ENCODE measurements at regions not wholly inside any gene's neighbourhood (a gene's known extent, or its start where the extent isn't known, plus 50 kb on each side); places are given as distances from the start of the nearest gene placed in this dataset.

- RAD21 ChIA-PET (ENCODE audit: unreplicated experiment) = interaction anchor here (1.5 kb wide), 1 partner anchor 10 kb away, joined by 3 read pairs; no protein-coding TSS in a partner anchor
- Histone ChIP-seq H3K36me3 (ENCODE audit: control insufficient read depth in 2 of 2, insufficient read depth in 2 of 2, low read length in 1 of 2) (no peaks in the 10 kb centered on the region), H3K4me1 (ENCODE audit: control insufficient read depth, insufficient read depth, low read length) (no peaks in the 10 kb centered on the region), H3K27ac (ENCODE audit: control insufficient read depth, insufficient read depth) (no peak overlapping the region), H4K20me1 (ENCODE audit: control insufficient read depth, insufficient read depth) (no peaks in the 10 kb centered on the region), H3K9ac (ENCODE audit: control insufficient read depth, insufficient read depth, low read length) (no peak overlapping the region), H3K79me2 (ENCODE audit: control insufficient read depth, insufficient read depth, low read length) (no peaks in the 10 kb centered on the region), H2AFZ (ENCODE audit: control insufficient read depth, low read depth, low read length) (no peak overlapping the region), H3K27me3 (replicated peaks in 1 of 2; ENCODE audit: control insufficient read depth in 2 of 2, insufficient read depth in 2 of 2, low read length in 1 of 2) (no peaks in the 10 kb centered on the region), H3K9me3 (replicated peaks; ENCODE audit: control insufficient read depth, insufficient read depth, low read length) (no peaks in the 10 kb centered on the region; the same call in 2 of the 3 replicates), H3K4me3 (no peak overlapping the region), H3K4me2 (ENCODE audit: control insufficient read depth, insufficient read depth) (no peak overlapping the region)
- CTCF ChIA-PET = interaction anchor here (0.6 to 2.3 kb wide), 9 partner anchors 9 to 1050 kb away, joined by 3 to 8 read pairs (median 4); no protein-coding TSS in a partner anchor
- in situ Hi-C loops (cut with MboI) (no loop called here), intact Hi-C loops (cut with micrococcal nuclease; ENCODE audit: unreplicated experiment) (no loop called here)
- 81% methylated on average over 6 of the region's 6 CpGs for WGBS (ENCODE audit: insufficient coverage, insufficient replicate concordance, low lambda C conversion rate, missing lambda C conversion rate)
- TF ChIP-seq E2F8 (IDR thresholded peaks at IDR 0.05; ENCODE audit: low read depth, partially characterized antibody) (no peak), JUND (IDR thresholded peaks at IDR 0.05; ENCODE audit: low read depth, low read length) (no peak), CHD2 (IDR thresholded peaks at IDR 0.05; ENCODE audit: borderline replicate concordance, low read depth, low read length) (no peak), MYB (IDR thresholded peaks at IDR 0.05; ENCODE audit: borderline replicate concordance, low read depth, low read length) (no peak), NFYB (IDR thresholded peaks at IDR 0.05; ENCODE audit: insufficient read depth, low read depth, low read length) (no peak)
- DNase-seq (ENCODE audit: low read depth, low spot score) (no peak), ATAC-seq (no peak), FAIRE-seq (no peak)
- no TSS peak for BruUV-seq (replicated peaks)
- SMC1A ChIA-PET (ENCODE audit: uncharacterized antibody, unreplicated experiment) = interaction anchor here (0.9 to 1.8 kb wide), 8 partner anchors 9 to 133 kb away, joined by 3 to 5 read pairs (median 4); no protein-coding TSS in a partner anchor
- POLR2A ChIA-PET = interaction anchor here (0.7 to 0.8 kb wide), 2 partner anchors 20 to 74 kb away, joined by 3 read pairs; no protein-coding TSS in a partner anchor
Observed at GRCh38 chr2:38448692-38449410, 71.8 kb upstream of the ATL2 start.
